Astrocyte of the hippocampus (primary cell): ENCODE measurements at regions not wholly inside any gene's neighbourhood (a gene's known extent, or its start where the extent isn't known, plus 50 kb on each side); places are given as distances from the start of the nearest gene placed in this dataset.
"Not testable (repeated sequence)": the region's sequence is repeated elsewhere in the genome, so short reads cannot be mapped to it uniquely, and the experiment has no call there.

Source experiments
- DNase-seq: peaks from one replicate; pipeline ENCODE4 v3.0.0; 2011; ENCODE audit warnings: low read depth, low spot score

- DNase-seq, result no peak
Measured at GRCh38 chr13:53101883-53102282, 73.3 kb downstream of the OLFM4 start.

GRCh38 chr13:53104136-53104535 is 75.5 kb downstream of the OLFM4 start:
- no peak for DNase-seq

DNA sequence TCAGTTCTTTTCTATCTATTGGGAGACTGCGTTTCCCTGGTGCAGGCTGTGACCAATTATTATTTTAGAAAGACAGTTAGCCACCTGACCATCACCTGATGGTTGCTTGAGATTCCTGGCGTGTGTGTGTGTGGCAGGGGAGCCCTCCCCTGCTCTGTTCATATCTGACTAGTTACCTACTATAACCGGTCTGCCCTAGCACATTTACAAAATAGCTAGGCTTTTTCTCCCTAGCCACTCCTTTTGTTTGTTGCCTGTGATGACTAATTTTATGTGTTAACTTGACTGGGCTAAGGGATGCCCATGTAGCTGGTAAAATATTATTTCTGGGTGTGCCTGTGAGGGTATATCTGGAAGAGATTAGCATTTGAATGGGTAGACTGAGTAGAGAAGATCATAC is 76.9 kb downstream of the OLFM4 start:
- no peak for DNase-seq

DNA sequence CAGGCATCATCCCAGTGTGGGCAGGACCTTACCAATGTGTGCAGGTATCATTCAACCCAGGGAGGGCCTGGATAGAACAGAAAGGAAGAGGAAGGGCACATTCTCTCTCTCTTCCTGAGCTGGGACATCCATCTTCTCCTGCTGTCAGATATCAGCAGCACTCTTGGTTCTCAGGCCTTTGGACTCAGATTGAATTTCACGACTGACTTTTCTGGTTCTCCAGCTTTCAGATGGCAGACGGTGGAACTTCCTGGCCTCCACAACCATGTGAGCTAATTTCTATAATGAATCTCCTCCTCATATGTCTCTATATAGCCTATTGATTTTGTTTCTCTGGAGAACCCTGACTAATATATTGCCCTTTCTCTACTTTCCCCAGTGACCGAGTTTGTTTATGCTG is 77.3 kb downstream of the OLFM4 start:
- DNase-seq, result no peak

DNA sequence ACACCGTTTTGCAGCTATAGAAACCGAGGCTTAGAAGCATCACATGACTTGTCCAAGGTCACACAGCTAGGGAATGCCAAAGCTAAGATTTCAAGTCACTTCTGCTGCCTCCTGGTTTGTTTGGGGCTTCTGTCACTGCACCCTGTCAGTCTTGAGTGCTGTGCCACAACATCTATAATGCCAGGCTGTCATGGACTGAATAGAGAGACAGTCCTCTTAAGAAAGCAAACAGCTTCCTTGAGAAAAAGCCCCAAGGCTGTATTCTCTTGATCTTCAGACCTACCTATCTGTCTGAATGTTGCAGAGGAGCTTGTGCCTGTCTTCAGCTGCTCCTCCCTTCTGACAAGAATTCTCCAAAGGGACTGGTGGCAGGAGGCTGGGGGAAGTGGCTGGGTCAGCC is 81.6 kb downstream of the OLFM4 start:
- no peak for DNase-seq

DNA sequence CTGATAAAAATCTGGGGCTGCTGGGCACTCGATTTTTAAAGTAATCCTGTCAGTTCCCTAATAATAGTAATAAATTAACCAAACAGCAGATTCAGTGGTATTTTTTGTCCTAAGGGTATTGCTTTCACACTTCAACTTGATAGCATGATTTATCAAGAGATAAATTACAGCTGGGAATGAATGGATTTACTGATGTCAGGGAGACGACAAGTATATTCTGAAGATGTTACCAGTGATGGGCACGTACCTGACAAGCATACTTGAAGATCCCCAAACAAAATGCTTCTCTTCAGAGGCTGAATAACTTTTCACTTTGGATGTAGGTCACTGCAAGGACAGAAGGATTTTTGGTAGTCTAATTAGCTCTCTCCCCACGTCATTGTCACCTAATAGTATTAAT is 82.0 kb downstream of the OLFM4 start:
- no peak for DNase-seq

DNA sequence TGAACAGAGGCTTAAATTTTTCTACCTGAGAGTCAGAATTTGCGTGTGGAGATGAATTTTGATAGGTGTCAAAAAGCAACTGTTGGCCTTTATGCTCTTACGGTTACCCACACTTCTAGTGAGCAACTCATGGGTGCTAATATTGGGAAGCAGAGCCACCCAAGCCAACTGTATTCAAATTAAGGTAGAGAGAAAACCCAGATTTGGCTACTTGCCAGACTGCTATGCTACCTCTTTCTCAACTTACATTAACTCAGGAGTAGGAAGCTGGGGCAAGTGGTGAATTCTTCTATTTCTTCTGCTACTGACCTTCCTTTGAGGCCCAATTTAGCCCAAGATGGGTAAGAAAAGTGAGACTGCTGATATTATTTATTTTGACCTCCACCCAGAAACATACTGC is 83.9 kb downstream of the OLFM4 start:
- peak; percentile 5 for DNase-seq

DNA sequence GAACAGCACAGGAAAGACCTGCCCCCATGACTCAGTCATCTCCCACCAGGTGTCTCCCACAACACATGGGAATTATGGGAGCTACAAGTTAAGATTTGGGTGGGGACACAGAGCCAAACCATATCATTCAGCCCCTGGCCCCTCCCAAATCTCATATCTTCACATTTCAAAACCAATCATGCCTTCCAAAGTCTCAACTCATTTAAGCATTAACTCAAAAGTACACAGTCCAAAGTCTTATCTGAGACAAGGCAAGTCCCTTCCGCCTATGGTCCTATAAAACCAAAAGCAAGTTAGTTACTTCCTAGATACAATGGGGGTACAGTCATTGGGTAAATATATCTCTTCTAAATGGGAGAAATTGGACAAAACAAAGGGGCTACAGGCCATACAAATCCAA is 88.4 kb downstream of the OLFM4 start:
- not testable (repeated sequence) for DNase-seq

DNA sequence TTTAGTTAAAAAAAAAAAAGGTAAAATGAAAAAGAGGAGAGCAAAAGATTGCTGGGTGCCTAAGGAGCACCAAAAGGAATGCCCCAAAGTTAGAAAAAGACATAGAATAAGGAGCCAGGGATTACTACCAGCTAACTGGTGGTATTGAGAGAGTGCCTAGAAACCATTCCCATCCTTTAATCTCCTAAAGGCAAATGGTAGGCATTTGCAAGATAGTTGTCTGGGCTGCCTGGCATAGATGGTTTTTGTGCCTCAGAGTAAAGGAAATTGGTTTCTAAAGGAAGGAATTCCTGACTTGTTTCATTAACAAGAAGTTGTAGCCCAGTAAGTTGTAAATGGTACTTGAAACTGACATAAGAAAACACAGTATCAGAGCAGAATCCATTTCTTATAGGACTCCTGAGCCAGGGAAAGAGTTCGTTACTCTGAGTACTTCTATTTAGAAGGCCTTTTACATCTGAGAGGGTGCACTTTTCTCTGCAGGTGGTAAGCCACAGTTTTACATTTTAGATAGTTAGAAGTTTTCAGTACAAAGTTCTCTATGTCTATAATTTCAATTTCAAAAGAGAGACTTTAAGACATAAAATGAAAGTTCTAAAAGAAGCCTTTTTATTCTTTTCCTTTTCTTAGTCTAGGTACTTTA is 92.6 kb downstream of the OLFM4 start:
- no peak for DNase-seq

GRCh38 chr13:53121919-53122318 is 93.3 kb downstream of the OLFM4 start:
- no peak for DNase-seq

DNA sequence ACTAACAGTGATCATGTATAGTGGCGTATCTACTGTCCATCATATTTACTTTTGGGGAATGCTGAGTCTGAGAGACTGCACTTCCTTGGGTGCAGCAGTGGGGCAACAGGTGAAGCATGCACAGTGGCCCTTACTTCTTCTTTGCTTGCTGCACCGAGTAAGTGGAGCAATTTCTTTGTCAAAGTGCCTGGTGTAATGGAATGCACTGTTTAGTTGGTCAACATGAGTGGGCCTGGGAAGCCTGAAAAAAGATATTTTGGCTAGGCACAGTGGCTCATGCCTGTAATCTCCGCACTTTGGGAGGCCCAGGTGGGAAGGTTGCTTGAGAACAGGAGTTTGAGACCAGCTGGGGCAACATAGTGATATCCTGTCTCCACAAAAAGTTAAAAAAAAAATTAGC is 94.9 kb downstream of the OLFM4 start:
- DNase-seq, result no peak

GRCh38 chr13:53124623-53125022 is 96.0 kb downstream of the OLFM4 start:
- DNase-seq, result no peak

- DNase-seq, result peak; percentile 33
Measured at GRCh38 chr13:53126841-53127245, 98.2 kb downstream of the OLFM4 start.

DNA sequence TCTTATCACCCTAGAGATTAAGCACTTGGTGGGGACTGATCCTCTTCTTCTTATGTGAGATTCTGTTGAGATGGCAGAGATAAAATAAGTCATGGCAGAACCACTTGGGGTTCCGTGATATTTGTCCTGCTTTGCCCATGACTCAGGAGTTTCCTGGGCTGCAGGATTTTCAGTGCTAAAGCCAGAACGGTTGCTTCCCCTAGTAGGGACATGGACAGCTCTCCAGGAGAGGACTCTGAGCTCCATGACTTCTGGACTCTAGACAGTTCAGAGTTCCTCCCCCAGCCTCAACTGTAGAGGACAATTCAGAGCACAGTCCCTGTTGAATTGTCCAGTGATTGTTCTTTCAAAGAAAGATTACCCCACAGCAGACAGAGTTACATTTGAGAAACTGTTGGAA is 98.8 kb downstream of the OLFM4 start:
- no peak for DNase-seq

DNA sequence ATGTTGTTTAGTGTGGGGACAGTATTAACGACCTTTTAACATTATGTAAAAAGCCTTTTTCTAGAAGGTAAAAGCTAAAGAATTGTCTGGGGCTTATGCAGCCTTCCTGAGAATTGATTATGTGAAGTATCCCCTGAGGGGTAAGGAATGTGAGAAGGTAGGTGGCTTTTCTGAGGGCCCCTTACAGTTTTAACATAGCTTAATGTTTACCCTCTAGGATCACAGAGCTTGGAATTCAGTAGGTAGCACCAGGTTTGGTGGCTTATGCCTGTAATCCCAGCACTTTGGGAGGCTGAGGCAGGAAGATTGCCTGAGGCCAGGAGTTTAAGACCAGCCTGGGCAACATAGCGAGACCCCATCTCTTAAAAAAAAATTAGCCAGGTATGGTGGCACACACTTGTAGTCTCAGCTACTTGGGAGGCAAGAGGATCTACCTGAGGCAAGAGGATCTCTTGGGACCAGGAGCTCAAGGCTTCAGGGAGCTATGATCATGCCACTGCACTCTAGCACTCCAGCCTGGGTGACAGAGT is 101.3 kb downstream of the OLFM4 start:
- DNase-seq, result no peak

DNA sequence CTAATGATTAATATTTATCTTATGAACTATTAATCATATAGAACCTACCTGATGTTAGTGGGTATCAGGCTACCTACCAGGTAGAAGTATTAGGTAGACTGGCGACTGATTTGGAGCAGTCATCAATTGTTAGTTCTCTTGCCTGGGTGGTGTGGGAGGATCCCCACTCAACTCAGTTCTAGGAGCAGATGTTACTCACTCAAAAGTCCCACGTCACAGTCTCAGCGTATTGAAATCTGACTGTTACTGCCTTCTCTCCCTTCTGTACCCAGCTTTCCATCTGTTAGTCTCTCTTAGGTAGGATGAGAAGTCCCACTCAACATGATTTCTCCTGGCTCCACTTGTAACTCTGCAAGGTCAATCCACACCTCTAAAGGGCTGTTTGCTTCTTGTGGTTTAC is 102.7 kb downstream of the OLFM4 start:
- no peak for DNase-seq

GRCh38 chr13:53135301-53135700 is 106.7 kb downstream of the OLFM4 start:
- no peak for DNase-seq

DNA sequence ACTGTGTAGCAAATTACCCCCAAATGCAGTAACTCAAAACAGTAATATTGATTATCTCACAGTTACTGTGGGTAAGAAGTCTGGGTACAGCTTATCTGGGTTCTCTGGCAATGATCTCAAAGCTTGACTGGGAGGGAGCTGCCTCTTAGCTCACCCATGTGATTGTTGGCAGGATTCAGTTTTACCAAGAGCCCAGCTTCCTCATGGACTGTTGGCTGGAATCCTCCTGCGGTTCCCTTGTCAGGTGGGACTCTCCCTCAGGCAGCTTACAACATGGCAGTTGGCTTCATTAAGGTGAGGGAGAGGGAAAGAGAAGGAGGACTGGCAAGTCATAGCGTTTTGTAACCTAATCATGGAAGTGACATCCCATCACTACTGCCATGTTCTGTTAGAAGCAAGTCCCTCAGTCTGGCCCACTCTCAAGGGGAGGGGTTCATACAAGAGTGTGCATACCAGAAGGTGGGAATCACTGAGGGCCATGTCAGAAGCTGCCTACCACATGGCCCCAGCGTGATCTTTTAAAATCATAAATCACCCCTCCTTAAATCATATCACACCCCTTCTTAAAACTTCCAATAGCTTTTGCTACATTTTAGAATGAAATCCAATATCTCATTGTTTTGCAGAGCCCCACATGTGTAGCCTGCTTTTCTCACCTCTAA is 108.1 kb downstream of the OLFM4 start:
- DNase-seq, result no peak

DNA sequence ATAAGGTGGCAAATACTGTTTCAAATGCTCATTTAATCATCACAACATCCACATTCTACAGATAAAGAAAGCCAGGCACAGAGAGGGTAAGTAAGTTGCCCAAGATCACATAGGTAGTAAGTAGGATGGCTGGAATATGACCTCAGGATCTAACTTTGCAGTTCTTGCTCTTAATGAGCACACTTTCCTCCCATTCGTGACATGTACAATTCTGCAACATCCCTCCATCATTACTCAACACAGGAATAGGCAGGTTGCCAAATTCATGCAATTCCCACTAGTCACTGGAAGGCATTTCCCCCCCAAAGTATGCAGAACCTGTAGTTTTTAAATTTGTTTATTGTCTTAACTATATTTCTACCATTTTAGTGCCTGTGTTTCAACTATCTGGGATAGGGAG is 109.2 kb downstream of the OLFM4 start:
- peak; percentile 44 for DNase-seq

GRCh38 chr13:53138376-53139036 is 109.9 kb downstream of the OLFM4 start:
- DNase-seq, result no peak

DNA sequence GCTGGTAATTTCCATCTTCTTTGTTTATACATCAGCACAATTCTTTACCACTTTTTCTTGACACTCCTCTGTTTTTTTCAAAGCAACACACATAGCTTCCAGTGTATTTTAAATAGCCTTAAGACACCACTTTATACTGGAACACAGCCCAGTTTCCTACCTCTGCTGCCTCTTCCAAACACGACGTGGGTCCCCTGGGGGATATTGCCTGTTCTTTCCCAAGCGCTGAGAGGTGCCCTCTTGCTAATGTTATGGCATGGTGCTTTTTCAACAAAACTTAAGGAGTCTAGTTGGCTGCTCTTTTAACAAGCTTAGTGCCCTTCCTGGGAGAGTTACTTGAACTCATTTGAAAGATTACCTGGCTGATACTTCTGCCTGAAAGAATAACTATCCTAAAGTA is 112.7 kb downstream of the OLFM4 start:
- no peak for DNase-seq

GRCh38 chr13:53142306-53142705 is 113.7 kb downstream of the OLFM4 start:
- DNase-seq, result peak; percentile 18

DNA sequence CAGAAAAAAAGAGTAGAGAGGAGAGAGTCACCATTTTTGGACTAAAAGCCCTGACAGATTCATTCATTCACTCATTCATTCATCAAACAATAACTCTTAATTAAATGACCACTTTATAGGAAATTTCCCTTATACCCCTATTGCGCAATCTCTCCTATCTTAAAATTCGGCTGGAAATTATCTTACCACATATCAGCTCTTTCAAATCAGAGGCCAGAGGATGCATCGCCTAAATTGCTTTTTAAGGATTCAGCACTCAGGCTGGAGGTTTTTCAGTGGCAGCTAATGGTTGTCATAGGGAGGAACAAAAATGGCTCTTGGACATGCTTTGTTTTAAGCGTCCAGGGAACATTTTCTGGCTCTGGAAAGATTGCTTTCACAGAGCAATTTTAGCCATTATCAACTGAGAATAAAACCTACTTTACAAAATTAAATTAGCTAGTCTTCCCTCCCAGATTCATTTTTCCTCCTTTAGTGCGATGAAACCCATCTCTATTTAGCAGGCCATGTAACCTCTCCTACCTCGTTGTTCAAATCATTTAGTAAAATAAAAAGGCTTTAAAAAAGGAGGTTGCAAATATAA is 115.2 kb downstream of the OLFM4 start:
- no peak for DNase-seq
